ENCODE measurements at regions not wholly inside any gene's neighbourhood (a gene's known extent, or its start where the extent isn't known, plus 50 kb on each side); places are given as distances from the start of the nearest gene placed in this dataset.

DNA sequence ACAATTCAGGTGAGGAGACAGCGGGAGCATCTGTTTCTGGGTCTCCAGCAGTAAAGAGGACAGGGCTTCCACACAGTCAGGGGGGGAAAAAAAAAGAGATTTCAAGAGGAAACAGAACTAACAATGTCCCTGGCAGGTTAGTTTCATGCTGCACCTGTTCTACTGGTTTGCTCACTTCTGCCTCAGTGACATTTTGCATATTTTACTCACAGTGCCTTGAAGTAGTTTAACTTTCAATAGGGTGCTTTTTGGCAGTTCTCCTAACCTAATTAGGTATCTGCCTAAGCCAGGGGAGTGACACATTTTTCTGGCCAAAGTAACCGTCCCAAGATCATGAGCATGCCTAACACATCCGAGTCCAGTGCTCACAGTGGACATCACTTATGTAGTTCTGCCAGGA lies 109.0 kb upstream of the ALK start:
- Histone ChIP-seq H3K4me1 (replicated peaks in 1 of 2) (peaks cover 4 to 10% of the 10 kb centered on the region in 2 donors), H3K4me3 (no peak overlapping the region), H3K27ac (no peak overlapping the region)
- ATAC-seq (replicated peaks in 6 of 8) = no peak
- WGBS, 10 experiments = 20 to 100% (median 90%) methylated on average over 1 to 2 of the region's 3 CpGs; no CpG with 5 or more reads in 4 of the 10 experiments
- in situ Hi-C loops (cut with MboI; ENCODE audit: low pct_unique_long_range_greater_than_20kb in 2 of 9, low sequenced_read_pairs in 9 of 9, unreplicated experiment in 9 of 9) = no loop called here

DNA sequence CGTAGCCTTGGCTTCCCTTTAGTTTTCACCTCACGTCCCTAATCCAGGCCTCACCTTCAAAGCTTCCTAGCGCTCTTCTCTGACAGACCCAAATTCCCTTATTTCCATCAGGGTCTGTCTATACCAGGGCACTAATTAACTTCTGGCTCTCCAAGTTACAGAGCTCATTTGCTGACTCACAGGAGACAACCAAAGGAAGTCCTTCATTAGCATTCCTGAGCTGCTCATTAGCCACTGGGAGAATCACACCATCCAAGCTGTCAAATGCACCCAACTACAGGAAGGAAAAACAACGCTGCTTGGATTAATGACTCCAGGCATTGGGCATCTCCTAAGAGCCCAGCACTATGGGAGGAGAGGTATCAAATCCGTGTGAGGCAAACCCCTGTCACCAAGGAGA lies 109.8 kb upstream of the ALK start:
- Histone ChIP-seq H3K4me3 (no peak overlapping the region), H3K4me1 (replicated peaks in 1 of 2) (peaks cover 2 to 9% of the 10 kb centered on the region in 2 donors), H3K27ac (no peak overlapping the region)
- WGBS, 10 experiments = 11 to 55% (median 37%) methylated on average over 1 to 5 of the region's 5 CpGs; no CpG with 5 or more reads in 1 of the 10 experiments
- peak in 3 of 8 experiments; percentile 9 to 17 (median 11) for ATAC-seq (replicated peaks in 6 of 8)
- in situ Hi-C loops (cut with MboI; ENCODE audit: low pct_unique_long_range_greater_than_20kb in 2 of 9, low sequenced_read_pairs in 9 of 9, unreplicated experiment in 9 of 9) = no loop called here

DNA sequence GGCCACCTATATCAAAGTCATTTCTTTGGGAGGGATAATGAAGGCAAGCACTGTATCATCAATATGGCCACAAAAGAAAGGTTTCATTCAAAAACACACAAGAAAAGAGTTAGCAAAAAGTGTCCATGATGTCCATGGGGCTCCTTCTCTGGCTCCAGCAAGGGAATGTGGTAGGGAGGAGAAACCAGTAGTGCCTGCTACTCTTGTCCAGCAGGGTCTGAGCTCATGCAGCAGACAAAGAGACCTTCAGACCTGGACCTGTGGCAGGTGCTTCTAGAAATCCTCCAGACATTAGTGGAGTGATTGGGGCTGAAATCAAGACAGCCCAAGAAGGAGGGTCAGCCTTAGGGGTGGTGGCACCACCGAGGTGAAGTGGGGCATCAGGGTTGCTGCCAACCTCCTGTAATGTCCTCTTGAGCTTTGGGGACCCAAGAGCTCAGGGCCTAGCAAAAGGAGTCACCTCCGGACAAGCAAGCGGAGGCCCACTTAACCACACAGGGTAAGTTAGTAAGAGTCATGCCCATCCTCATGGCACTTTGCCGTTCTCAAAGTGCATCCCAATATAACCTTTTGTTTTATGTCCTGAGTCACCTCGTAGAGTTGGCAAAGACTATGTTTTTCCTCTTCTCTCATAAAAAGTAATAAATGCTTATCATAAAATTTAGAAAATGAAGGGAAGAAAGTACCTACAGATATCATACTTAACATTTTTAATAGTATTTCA lies 112.6 kb upstream of the YPEL5 start:
- Histone ChIP-seq H3K27ac (no peak overlapping the region), H3K4me1 (replicated peaks in 1 of 2) (no peaks in the 10 kb centered on the region), H3K4me3 (no peak overlapping the region)
- 33 to 100% (median 78%) methylated on average over 1 to 5 of the region's 5 CpGs; no CpG with 5 or more reads in 2 of the 10 experiments for WGBS, 10 experiments
- in situ Hi-C loops (cut with MboI; ENCODE audit: low pct_unique_long_range_greater_than_20kb in 2 of 9, low sequenced_read_pairs in 9 of 9, unreplicated experiment in 9 of 9) = no loop called here
- no peak for ATAC-seq (replicated peaks in 6 of 8)

DNA sequence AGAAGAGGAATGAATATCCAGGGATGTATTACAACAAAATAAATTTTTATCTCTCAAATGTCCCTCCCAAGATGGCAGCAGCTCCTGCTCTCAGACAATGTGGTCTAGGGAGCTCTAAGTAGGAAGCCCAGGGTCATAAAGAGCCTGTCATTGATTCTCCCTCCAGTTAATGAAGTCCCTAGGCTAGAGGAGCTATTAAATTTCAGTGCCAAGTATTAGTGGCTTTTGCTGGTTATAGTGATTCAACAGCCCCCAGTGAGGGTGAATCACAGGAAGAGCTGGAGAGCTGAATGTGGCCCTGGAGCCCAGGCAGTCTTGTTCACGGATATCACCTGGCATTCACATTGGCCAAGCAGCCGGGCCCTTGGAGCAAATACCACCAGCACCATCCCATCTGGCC lies 109.8 kb upstream of the YPEL5 start:
- no peak overlapping the region for H3K4me3 ChIP-seq
- H3K27ac ChIP-seq = no peak overlapping the region
- H3K4me1 ChIP-seq (replicated peaks in 1 of 2) = no peaks in the 10 kb centered on the region
- in situ Hi-C loops (cut with MboI; ENCODE audit: low pct_unique_long_range_greater_than_20kb in 2 of 9, low sequenced_read_pairs in 9 of 9, unreplicated experiment in 9 of 9) = no loop called here
- WGBS, 10 experiments = 40 to 100% (median 80%) methylated on average over 1 to 2 of the region's 2 CpGs; no CpG with 5 or more reads in 5 of the 10 experiments
- no peak for ATAC-seq (replicated peaks in 6 of 8)

DNA sequence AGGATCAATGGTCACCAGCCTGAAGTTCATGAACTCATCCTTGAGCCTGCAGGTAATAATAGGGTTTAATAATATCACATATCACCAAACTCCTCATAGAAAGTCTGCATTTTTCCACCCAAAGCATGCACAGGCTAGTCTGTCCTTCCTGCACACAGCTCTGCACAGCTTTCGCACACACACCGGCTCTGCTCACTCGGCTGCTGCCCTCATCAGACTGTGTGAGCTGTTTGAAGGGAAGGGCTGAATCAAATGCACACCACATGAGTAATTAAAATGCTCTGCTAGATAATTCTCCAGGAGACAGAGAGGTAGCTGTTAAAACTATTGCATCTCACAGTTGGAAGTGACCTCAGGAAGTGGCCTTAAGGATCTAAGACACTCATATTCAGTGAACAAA lies 108.4 kb upstream of the YPEL5 start:
- H3K27ac ChIP-seq = no peak overlapping the region
- WGBS, 10 experiments = 0 to 100% (median 82%) methylated on average over 1 to 3 of the region's 3 CpGs; no CpG with 5 or more reads in 5 of the 10 experiments
- H3K4me3 ChIP-seq = no peak overlapping the region
- in situ Hi-C loops (cut with MboI; ENCODE audit: low pct_unique_long_range_greater_than_20kb in 2 of 9, low sequenced_read_pairs in 9 of 9, unreplicated experiment in 9 of 9) = no loop called here
- ATAC-seq (replicated peaks in 6 of 8) = peak in 2 of 8 experiments; percentile 39 to 71
- no peaks in the 10 kb centered on the region for H3K4me1 ChIP-seq (replicated peaks in 1 of 2)

DNA sequence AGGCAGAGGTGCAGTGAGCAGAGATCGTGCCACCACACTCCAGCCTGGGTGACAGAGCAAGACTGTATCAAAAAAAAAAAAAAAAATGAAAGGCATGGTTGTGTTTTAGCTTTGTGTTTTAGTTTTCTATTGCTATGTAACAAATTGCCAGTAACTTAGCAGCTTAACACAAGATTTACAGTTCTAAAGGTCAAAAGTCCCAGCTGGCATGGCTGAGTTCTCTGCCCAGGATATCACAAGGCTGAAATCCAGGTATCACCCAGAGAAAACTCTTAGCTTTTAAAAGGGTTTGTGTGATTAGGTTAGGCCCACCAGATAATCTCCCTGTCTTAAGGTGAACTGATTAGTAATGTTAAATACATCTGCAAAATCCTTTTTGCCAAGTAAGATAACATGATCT lies 107.7 kb upstream of the YPEL5 start:
- Histone ChIP-seq H3K27ac (no peak overlapping the region), H3K4me1 (replicated peaks in 1 of 2) (no peaks in the 10 kb centered on the region), H3K4me3 (no peak overlapping the region)
- WGBS, 10 experiments = 83 to 100% methylated on average over 1 of the region's 1 CpG; no CpG with 5 or more reads in 8 of the 10 experiments
- in situ Hi-C loops (cut with MboI; ENCODE audit: low pct_unique_long_range_greater_than_20kb in 2 of 9, low sequenced_read_pairs in 9 of 9, unreplicated experiment in 9 of 9) = no loop called here
- no peak for ATAC-seq (replicated peaks in 6 of 8)

DNA sequence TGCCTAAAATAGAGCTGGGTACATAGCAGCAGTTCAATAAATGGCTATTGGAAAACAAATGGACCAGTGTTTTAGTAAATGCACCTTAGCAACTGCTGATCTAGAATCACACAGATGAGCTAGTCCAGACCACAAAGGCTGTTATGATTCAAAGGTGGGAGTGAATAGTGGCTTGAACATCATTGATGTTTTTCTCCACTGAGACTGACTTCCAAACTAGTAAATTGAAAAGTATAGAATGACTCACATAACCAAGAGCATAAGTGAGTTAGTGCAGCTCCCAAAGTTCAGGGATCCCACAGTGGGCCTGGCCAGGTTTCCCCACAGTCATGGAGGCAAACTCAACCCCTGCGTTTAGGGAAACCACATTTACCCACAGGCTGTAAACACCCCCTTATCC lies 106.7 kb upstream of the YPEL5 start:
- H3K4me3 ChIP-seq = no peak overlapping the region
- no peaks in the 10 kb centered on the region for H3K4me1 ChIP-seq (replicated peaks in 1 of 2)
- ATAC-seq (replicated peaks in 6 of 8) = no peak
- in situ Hi-C loops (cut with MboI; ENCODE audit: low pct_unique_long_range_greater_than_20kb in 2 of 9, low sequenced_read_pairs in 9 of 9, unreplicated experiment in 9 of 9) = no loop called here
- no peak overlapping the region for H3K27ac ChIP-seq
- WGBS, 10 experiments = 80 to 100% (median 100%) methylated on average over 1 of the region's 1 CpG; no CpG with 5 or more reads in 7 of the 10 experiments

DNA sequence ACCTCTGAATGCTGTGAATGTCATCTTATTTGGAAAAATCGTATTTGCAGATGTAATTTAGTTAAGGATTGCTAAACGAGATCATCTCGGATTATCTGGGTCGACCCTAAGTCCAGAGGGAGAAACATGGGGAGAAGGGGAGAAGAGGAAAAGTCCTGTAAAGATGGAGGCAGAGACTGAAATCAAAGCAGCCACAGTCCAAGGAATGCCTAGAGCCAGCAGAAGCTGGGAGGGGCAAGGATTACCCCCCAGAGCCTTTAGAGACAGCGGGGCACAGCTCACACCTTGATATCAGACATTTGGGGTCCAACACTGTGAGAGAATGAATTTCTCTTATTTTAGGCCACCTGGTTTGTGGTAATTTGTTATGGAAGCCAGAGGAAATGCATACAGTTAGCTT lies 104.9 kb upstream of the YPEL5 start:
- Histone ChIP-seq H3K4me3 (no peak overlapping the region), H3K27ac (no peak overlapping the region), H3K4me1 (replicated peaks in 1 of 2) (no peaks in the 10 kb centered on the region)
- no peak for ATAC-seq (replicated peaks in 6 of 8)
- in situ Hi-C loops (cut with MboI; ENCODE audit: low pct_unique_long_range_greater_than_20kb in 2 of 9, low sequenced_read_pairs in 9 of 9, unreplicated experiment in 9 of 9) = no loop called here
- WGBS, 10 experiments = 0 to 86% (median 80%) methylated on average over 1 to 5 of the region's 5 CpGs

DNA sequence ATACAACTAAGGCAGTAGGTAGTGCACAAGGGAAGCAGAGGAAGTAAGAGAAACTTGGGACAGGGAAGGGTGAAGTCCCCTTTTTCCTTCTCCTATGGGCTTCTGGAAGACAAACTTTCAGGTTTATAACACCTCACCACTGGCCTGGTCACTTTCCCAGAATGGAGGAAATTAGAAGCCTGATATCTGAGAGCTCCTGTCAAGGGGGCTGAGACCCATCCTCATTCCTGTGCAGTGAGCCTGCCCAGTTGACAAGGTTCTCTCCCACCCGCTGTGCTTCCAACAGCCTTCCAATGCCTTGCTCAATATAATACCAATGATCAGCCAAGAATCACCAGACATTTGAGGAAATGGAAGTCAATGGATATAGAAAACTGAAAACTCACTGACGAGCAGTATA lies 100.4 kb upstream of the YPEL5 start:
- Histone ChIP-seq H3K27ac (no peak overlapping the region), H3K4me1 (replicated peaks in 1 of 2) (peaks cover 0 to 9% of the 10 kb centered on the region in 2 donors), H3K4me3 (no peak overlapping the region)
- in situ Hi-C loops (cut with MboI; ENCODE audit: low pct_unique_long_range_greater_than_20kb in 2 of 9, low sequenced_read_pairs in 9 of 9, unreplicated experiment in 9 of 9) = no loop called here
- no peak for ATAC-seq (replicated peaks in 6 of 8)
- 11 to 94% (median 72%) methylated on average over 1 to 2 of the region's 2 CpGs; no CpG with 5 or more reads in 2 of the 10 experiments for WGBS, 10 experiments

DNA sequence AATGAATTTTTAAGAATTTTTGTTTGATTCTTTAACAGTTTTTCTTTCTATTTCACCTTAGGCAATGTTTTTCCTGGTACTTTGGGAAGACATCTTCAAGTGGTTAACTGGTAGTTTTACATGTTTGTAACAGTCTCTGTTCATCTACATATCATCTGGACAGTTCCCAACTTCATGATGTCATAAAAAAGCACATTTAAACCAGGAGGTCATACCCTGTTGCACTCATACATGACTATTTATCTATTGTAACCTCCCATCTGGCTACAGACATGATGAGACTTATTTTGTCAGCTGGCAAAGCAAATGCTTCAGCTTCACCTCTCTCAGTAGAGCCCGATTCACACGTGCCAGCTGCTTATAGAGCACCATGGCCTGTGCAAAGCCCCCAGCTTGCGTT lies 99.8 kb upstream of the YPEL5 start:
- Histone ChIP-seq H3K4me1 (replicated peaks in 1 of 2) (peaks cover 0 to 9% of the 10 kb centered on the region in 2 donors), H3K27ac (no peak overlapping the region), H3K4me3 (no peak overlapping the region)
- peak in 2 of 8 experiments; percentile 69 to 80 for ATAC-seq (replicated peaks in 6 of 8)
- in situ Hi-C loops (cut with MboI; ENCODE audit: low pct_unique_long_range_greater_than_20kb in 2 of 9, low sequenced_read_pairs in 9 of 9, unreplicated experiment in 9 of 9) = no loop called here
- 0 to 100% (median 81%) methylated on average over 1 to 3 of the region's 3 CpGs; no CpG with 5 or more reads in 2 of the 10 experiments for WGBS, 10 experiments

DNA sequence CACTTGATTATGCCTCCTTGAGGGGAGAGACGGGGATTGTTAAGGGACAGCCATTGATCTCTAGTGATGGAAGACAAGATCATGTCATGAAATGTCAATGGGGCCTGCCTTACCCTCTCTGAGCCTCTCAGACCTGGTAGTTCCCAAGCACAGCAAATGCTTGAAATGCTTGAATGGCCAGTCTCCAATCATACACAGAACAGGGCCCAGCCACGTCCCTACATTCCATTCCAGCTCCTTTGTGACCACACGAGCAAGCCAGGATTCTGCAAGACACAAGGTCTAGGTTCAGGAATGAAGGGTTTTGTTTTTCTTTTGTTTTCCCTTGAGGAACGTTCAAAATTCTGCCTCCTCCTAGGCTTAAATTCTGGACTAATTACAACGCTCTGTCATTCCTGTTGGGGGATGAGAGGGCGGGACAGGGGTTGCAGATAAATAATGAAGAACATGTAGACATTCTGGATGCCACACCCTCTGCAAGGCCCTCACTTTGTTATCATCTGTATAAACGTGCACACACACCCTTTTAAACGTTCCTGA lies 98.1 kb upstream of the YPEL5 start:
- no peak overlapping the region for H3K4me3 ChIP-seq
- in situ Hi-C loops (cut with MboI; ENCODE audit: low pct_unique_long_range_greater_than_20kb in 2 of 9, low sequenced_read_pairs in 9 of 9, unreplicated experiment in 9 of 9) = no loop called here
- no peak overlapping the region for H3K27ac ChIP-seq
- WGBS, 10 experiments = 0 to 100% (median 76%) methylated on average over 1 to 6 of the region's 8 CpGs
- peak in 2 of 8 experiments; percentile 44 to 56 for ATAC-seq (replicated peaks in 6 of 8)
- H3K4me1 ChIP-seq (replicated peaks in 1 of 2) = peaks cover 0 to 9% of the 10 kb centered on the region in 2 donors

DNA sequence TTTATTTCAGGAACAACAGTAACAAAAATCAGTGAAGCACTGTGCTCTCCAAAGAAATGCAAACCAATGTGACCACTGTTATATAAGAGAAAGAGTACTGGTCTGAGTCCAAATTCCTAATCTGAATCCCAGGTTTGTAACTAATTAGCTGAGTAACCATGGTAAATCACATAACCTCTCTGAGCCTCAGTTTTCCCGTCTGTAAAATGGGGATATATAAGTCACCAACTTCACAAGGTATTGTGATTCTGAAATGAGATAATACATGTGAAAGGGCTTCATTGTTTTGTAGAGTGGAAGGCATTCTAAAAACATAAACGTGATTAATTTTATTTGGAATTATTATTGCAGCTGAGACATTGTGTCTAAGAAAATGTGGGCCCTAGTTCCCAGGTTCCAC lies 91.3 kb upstream of the YPEL5 start:
- H3K4me3 ChIP-seq = no peak overlapping the region
- WGBS, 10 experiments = 10 to 86% (median 34%) methylated on average over 1 to 2 of the region's 2 CpGs
- in situ Hi-C loops (cut with MboI; ENCODE audit: low pct_unique_long_range_greater_than_20kb in 2 of 9, low sequenced_read_pairs in 9 of 9, unreplicated experiment in 9 of 9) = loop anchor here in 4 of 9 experiments (25.0 kb wide), 2 partner anchors 568 to 1093 kb away; no protein-coding TSS in a partner anchor
- no peaks in the 10 kb centered on the region for H3K4me1 ChIP-seq (replicated peaks in 1 of 2)
- ATAC-seq (replicated peaks in 6 of 8) = no peak
- no peak overlapping the region for H3K27ac ChIP-seq

DNA sequence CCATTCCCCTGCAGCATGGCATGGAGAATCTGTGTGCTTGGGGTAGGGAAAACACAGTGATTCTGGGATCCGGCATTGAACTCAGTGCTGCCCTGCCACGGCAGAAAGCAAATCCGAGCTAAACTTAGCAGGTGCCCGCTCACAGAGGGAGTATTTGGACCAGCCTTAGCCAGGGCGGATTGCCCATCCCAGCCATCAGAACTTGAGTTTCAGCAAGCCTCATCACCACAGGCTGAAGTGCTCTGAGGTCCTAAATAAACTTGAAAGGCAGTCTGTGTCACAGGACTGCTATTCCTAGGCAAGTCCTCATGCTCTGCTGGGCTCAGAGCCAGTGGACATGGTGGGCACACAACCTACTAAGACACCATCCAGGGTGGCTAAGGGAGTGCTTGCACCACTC lies 86.2 kb upstream of the YPEL5 start:
- 74 to 100% (median 80%) methylated on average over 1 to 5 of the region's 5 CpGs; no CpG with 5 or more reads in 5 of the 10 experiments for WGBS, 10 experiments
- in situ Hi-C loops (cut with MboI; ENCODE audit: low pct_unique_long_range_greater_than_20kb in 2 of 9, low sequenced_read_pairs in 9 of 9, unreplicated experiment in 9 of 9) = loop anchor here in 4 of 9 experiments (10.0 to 25.0 kb wide), 3 partner anchors 136 to 1098 kb away; partner anchors contain the start of gene ALK (in 1 of the 4)
- Histone ChIP-seq H3K4me1 (replicated peaks in 1 of 2) (no peaks in the 10 kb centered on the region), H3K4me3 (no peak overlapping the region), H3K27ac (no peak overlapping the region)
- no peak for ATAC-seq (replicated peaks in 6 of 8)
